IMR-90 (cell line): ENCODE measurements at regions not wholly inside any gene's neighbourhood (a gene's known extent, or its start where the extent isn't known, plus 50 kb on each side); places are given as distances from the start of the nearest gene placed in this dataset.

ENCODE experiments used
- ATAC-seq: fragments of 200-7000 bp; cut with Tn5 transposase; 2 replicates; pipeline ENCODE4 v1.9.1; 2020; ENCODE audit warnings: low read depth, mild to moderate bottlenecking, moderate library complexity
- BruUV-seq: library from RNA; stranded (reverse); fragments of 400-500 nt; replicated peaks from 2 replicates; lab custom pipeline; 2021; lab: Mats Ljungman, UMichigan
- CTCF ChIA-PET: fragments of 300-600 bp; formaldehyde crosslinking; extraction: SDS; loops from one replicate; lab custom pipeline; 2021; ENCODE audit warnings: antibody characterized with exemption; lab: Yijun Ruan, JAX
- POLR2A ChIA-PET: fragments of 300-600 bp; sonication (Branson Sonifier 250); formaldehyde crosslinking; loops from one replicate; lab custom pipeline; 2022; ENCODE audit warnings: antibody characterized with exemption; ENCODE audit not compliant: unreplicated experiment; lab: Charles Lee
- DNase-seq: peaks from one replicate; pipeline ENCODE4 v3.0.0; 2013
- H2AFZ ChIP-seq: replicated peaks from 2 replicates; pipeline ENCODE3; 2013; ENCODE audit warnings: low read length, mild to moderate bottlenecking; ENCODE audit not compliant: poor library complexity
- H2AK5ac ChIP-seq: 2 replicates; pipeline ENCODE4 v1.6.1; 2013; ENCODE audit warnings: low read depth, low read length, inconsistent platforms
- H2AK9ac ChIP-seq: replicated peaks from 2 replicates; pipeline ENCODE3; 2013; ENCODE audit warnings: mild to moderate bottlenecking, low read depth, low read length, moderate library complexity; ENCODE audit not compliant: poor library complexity
- H2BK120ac ChIP-seq: 2 replicates; pipeline ENCODE4 v1.6.1; 2013; ENCODE audit warnings: low read depth, low read length, inconsistent platforms
- H2BK15ac ChIP-seq: 3 replicates; pipeline ENCODE4 v1.6.1; 2013; ENCODE audit warnings: low read depth, low read length, inconsistent platforms
- H2BK20ac ChIP-seq: 2 replicates; pipeline ENCODE4 v1.6.1; 2013; ENCODE audit warnings: low read depth, mild to moderate bottlenecking, inconsistent platforms, low read length, moderate library complexity
- H2BK5ac ChIP-seq: 2 replicates; pipeline ENCODE4 v1.6.1; 2013; ENCODE audit warnings: mild to moderate bottlenecking, low read depth, low read length, inconsistent platforms; ENCODE audit not compliant: poor library complexity, severe bottlenecking
- H3K14ac ChIP-seq: replicated peaks from 2 replicates; pipeline ENCODE4 v1.6.1; 2013; ENCODE audit warnings: low read depth, low read length, inconsistent platforms
- H3K18ac ChIP-seq: 2 replicates; pipeline ENCODE4 v1.6.1; 2013; ENCODE audit warnings: low read depth, low read length, control low read depth
- H3K23ac ChIP-seq: 2 replicates; pipeline ENCODE4 v1.6.1; 2013; ENCODE audit warnings: low read depth, low read length, inconsistent platforms
- H3K27ac ChIP-seq: 2 replicates; pipeline ENCODE4 v1.5.1; 2013; ENCODE audit warnings: mild to moderate bottlenecking, control low read depth, low read length; ENCODE audit not compliant: insufficient read depth
- H3K27me3 ChIP-seq: 2 replicates; pipeline ENCODE4 v1.6.1; 2013; ENCODE audit warnings: low read length; ENCODE audit not compliant: control insufficient read depth, insufficient read depth
- H3K36me3 ChIP-seq: 2 replicates; pipeline ENCODE4 v1.6.1; 2013; ENCODE audit warnings: low read length, mixed read lengths; ENCODE audit not compliant: control insufficient read depth, insufficient read depth
- H3K4ac ChIP-seq: 2 replicates; pipeline ENCODE4 v1.6.1; 2013; ENCODE audit warnings: low read depth, low read length, inconsistent platforms
- H3K4me1 ChIP-seq: 2 replicates; pipeline ENCODE4 v1.6.1; 2013; ENCODE audit warnings: low read length, mixed read lengths; ENCODE audit not compliant: control insufficient read depth, insufficient read depth
- H3K4me2 ChIP-seq: 2 replicates; pipeline ENCODE4 v1.6.1; 2013; ENCODE audit warnings: low read depth, mild to moderate bottlenecking, control low read depth, low read length, moderate library complexity
- H3K4me3 ChIP-seq: 2 replicates; pipeline ENCODE4 v1.5.1; 2013; ENCODE audit warnings: low read depth, mild to moderate bottlenecking, control low read depth, low read length, moderate library complexity; ENCODE audit not compliant: insufficient read depth
- H3K56ac ChIP-seq: 2 replicates; pipeline ENCODE4 v1.6.1; 2013; ENCODE audit warnings: low read length, inconsistent platforms; ENCODE audit not compliant: insufficient read depth; ENCODE audit errors: extremely low read depth
- H3K79me1 ChIP-seq, 2 experiments: 2 replicates each; pipeline ENCODE4 v1.6.1; 2013; ENCODE audit warnings: low read length in 2 of 2, inconsistent platforms in 1 of 2, low read depth in 1 of 2
- H3K9ac ChIP-seq: 2 replicates; pipeline ENCODE4 v1.6.1; 2013; ENCODE audit warnings: low read depth, low read length, control low read depth
- H3K9me1 ChIP-seq: 2 replicates; pipeline ENCODE4 v1.6.1; 2013; ENCODE audit warnings: low read length, inconsistent platforms; ENCODE audit not compliant: insufficient read depth
- H3K9me3 ChIP-seq: 2 replicates; pipeline ENCODE4 v1.6.1; 2013; ENCODE audit warnings: low read length; ENCODE audit not compliant: control insufficient read depth, insufficient read depth
- H4K20me1 ChIP-seq: 2 replicates; pipeline ENCODE4 v1.6.1; 2013; ENCODE audit warnings: low read length, inconsistent platforms; ENCODE audit not compliant: insufficient read depth
- H4K5ac ChIP-seq: 2 replicates; pipeline ENCODE4 v1.6.1; 2013; ENCODE audit warnings: mild to moderate bottlenecking, low read depth, low read length, control low read depth
- H4K8ac ChIP-seq, 2 experiments: 2 replicates each; pipeline ENCODE4 v1.6.1; 2013; ENCODE audit warnings: low read depth in 2 of 2, low read length in 2 of 2, control low read depth in 1 of 2, inconsistent platforms in 1 of 2
- H4K91ac ChIP-seq: 2 replicates; pipeline ENCODE4 v1.6.1; 2013; ENCODE audit warnings: low read depth, low read length, inconsistent platforms; ENCODE audit not compliant: insufficient read depth
- BHLHE40 ChIP-seq: fragments of 150-350 bp; IDR thresholded peaks from 2 replicates; pipeline ENCODE4 v1.6.1; 2016; ENCODE audit warnings: mild to moderate bottlenecking, low read depth, low read length
- CEBPB ChIP-seq: IDR thresholded peaks from 2 replicates; pipeline ENCODE4 v1.6.1; 2012; ENCODE audit warnings: low read depth, low read length, improper control_type of control experiment
- CHD1 ChIP-seq: IDR thresholded peaks from 2 replicates; pipeline ENCODE4 v1.6.1; 2012; ENCODE audit warnings: low read depth, low read length, improper control_type of control experiment
- CTCF ChIP-seq: conservative IDR thresholded peaks from 2 replicates; pipeline ENCODE4 v1.5.1; 2012; ENCODE audit warnings: mild to moderate bottlenecking, low read depth, low read length, improper control_type of control experiment
- FOS ChIP-seq: fragments of 150-350 bp; IDR thresholded peaks from 2 replicates; pipeline ENCODE4 v1.6.1; 2016; ENCODE audit warnings: low read depth, low read length
- MAFK ChIP-seq: IDR thresholded peaks from 2 replicates; pipeline ENCODE4 v1.6.1; 2012; ENCODE audit warnings: low read depth, low read length, improper control_type of control experiment
- MAZ ChIP-seq: IDR thresholded peaks from 2 replicates; pipeline ENCODE4 v1.6.1; 2012; ENCODE audit warnings: low read depth, mild to moderate bottlenecking, low read length, improper control_type of control experiment, moderate library complexity, borderline replicate concordance
- MXI1 ChIP-seq: IDR thresholded peaks from 2 replicates; pipeline ENCODE4 v1.6.1; 2012; ENCODE audit warnings: low read depth, mild to moderate bottlenecking, low read length, moderate library complexity, borderline replicate concordance
- NFE2L2 ChIP-seq: fragments of 150-350 bp; IDR thresholded peaks from 2 replicates; pipeline ENCODE4 v1.6.1; 2016; ENCODE audit warnings: low read depth, mild to moderate bottlenecking, low read length
- POLR2A ChIP-seq: IDR thresholded peaks from 2 replicates; pipeline ENCODE4 v1.6.1; 2012; ENCODE audit warnings: mild to moderate bottlenecking, low read depth, low read length
- RAD21 ChIP-seq: IDR thresholded peaks from 2 replicates; pipeline ENCODE4 v1.6.1; 2012; ENCODE audit warnings: low read length, improper control_type of control experiment
- RCOR1 ChIP-seq: IDR thresholded peaks from 2 replicates; pipeline ENCODE4 v1.6.1; 2012; ENCODE audit warnings: mild to moderate bottlenecking, low read length, improper control_type of control experiment; ENCODE audit not compliant: insufficient replicate concordance
- RFX5 ChIP-seq: IDR thresholded peaks from 2 replicates; pipeline ENCODE4 v1.8.0; 2012; ENCODE audit warnings: low read depth, mild to moderate bottlenecking, low read length, moderate library complexity
- SMC3 ChIP-seq: fragments of 150-350 bp; IDR thresholded peaks from 2 replicates; pipeline ENCODE4 v1.6.1; 2016; ENCODE audit warnings: low read depth, mild to moderate bottlenecking, antibody characterized with exemption, low read length, moderate library complexity
- USF2 ChIP-seq: fragments of 150-350 bp; IDR thresholded peaks from 2 replicates; pipeline ENCODE4 v1.6.1; 2017; ENCODE audit warnings: mild to moderate bottlenecking, antibody characterized with exemption, low read length, low read depth
- WGBS, 2 experiments: methylation state at CpG; one replicate each; pipeline versions ENCODE4 v1.1.5 to v1.1.7; 2013; ENCODE audit warnings: missing lambda C conversion rate in 2 of 2; ENCODE audit not compliant: insufficient read length in 1 of 2; ENCODE audit errors: extremely low coverage in 2 of 2; 5-methylcytosine and 5-hydroxymethylcytosine counted together
- dilution Hi-C: fragments of 300-500 bp; cut with HindIII; formaldehyde crosslinking; loops from one replicate; pipeline ENCODE4 v1.14.3; 2018; ENCODE audit warnings: low sequenced_read_pairs; ENCODE audit not compliant: unreplicated experiment
- in situ Hi-C: fragments of 300-500 bp; cut with MboI; formaldehyde crosslinking; loops from 3 replicates; pipeline ENCODE4 v1.14.3; 2019; ENCODE audit warnings: low sequenced_read_pairs, inconsistent platforms, mixed read lengths
- intact Hi-C: fragments of 100-400 bp; cut with micrococcal nuclease; formaldehyde crosslinking; loops from 2 replicates; pipeline ENCODE4 v1.10.0; 2022
- TF ChIP-seq, protein P1 (sequence below): fragments of 150-350 bp; IDR thresholded peaks from 2 replicates; pipeline ENCODE4 v1.6.1; 2016; ENCODE audit warnings: low read depth, mild to moderate bottlenecking, low read length, moderate library complexity, borderline replicate concordance

DNA sequence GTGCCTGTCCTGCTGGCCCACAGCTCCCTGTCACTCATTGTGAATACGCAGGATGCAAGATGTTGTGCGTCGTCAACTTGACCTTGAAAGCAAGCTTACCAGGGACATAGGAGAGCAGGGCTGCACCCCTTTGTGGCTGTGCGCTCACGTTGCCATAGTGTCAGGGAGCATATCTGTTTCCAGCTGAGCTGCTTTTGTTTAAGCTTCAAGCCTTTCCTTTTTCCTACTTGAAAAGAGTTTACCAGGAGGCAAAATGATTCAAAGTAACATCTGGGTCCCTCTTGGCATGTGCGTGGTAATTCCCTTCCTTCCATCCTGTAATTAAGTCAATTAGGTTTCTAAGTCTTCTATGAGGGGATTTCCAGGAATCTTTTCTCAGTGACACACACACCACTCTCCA is 537.1 kb downstream of the AJAP1 start:
- Histone ChIP-seq H3K79me1 (no peaks in the 10 kb centered on the region), H3K9me1 (no peaks in the 10 kb centered on the region), H3K9ac (no peak overlapping the region), H4K8ac (no peak overlapping the region), H3K4ac (no peak overlapping the region), H3K9me3 (peaks cover 27% of the 10 kb centered on the region), H3K18ac (no peak overlapping the region), H2AK9ac (no peak overlapping the region), H2AFZ (no peak overlapping the region), H3K27ac (no peak overlapping the region), H2AK5ac (no peak overlapping the region), H4K5ac (no peak overlapping the region), H4K91ac (no peak overlapping the region), H2BK120ac (no peak overlapping the region), H3K23ac (no peak overlapping the region), H2BK5ac (no peak overlapping the region), H2BK15ac (no peak overlapping the region), H3K36me3 (no peaks in the 10 kb centered on the region), H3K56ac (no peak overlapping the region), H3K27me3 (no peaks in the 10 kb centered on the region), H3K4me2 (no peak overlapping the region), H2BK20ac (no peak overlapping the region), H3K14ac (no peak overlapping the region), H3K4me3 (no peak overlapping the region), H3K4me1 (no peaks in the 10 kb centered on the region), H4K20me1 (no peaks in the 10 kb centered on the region)
- POLR2A ChIA-PET, result no interaction called here
- no peak for ATAC-seq
- dilution Hi-C loops, result no loop called here
- 96% methylated on average over 3 of the region's 6 CpGs; no CpG with 5 or more reads in 1 of the 2 experiments for WGBS, 2 experiments
- no peak for DNase-seq
- in situ Hi-C loops, result no loop called here
- intact Hi-C loops, result no loop called here
- TF ChIP-seq SMC3 (no peak), POLR2A (no peak), MAZ (no peak), CHD1 (no peak), MXI1 (no peak), NFE2L2 (no peak), BHLHE40 (no peak), USF2 (no peak), FOS (no peak), CTCF (no peak), RFX5 (no peak), CEBPB (no peak), MAFK (no peak), RAD21 (no peak), RCOR1 (no peak)
- TF ChIP-seq, protein P1, sequence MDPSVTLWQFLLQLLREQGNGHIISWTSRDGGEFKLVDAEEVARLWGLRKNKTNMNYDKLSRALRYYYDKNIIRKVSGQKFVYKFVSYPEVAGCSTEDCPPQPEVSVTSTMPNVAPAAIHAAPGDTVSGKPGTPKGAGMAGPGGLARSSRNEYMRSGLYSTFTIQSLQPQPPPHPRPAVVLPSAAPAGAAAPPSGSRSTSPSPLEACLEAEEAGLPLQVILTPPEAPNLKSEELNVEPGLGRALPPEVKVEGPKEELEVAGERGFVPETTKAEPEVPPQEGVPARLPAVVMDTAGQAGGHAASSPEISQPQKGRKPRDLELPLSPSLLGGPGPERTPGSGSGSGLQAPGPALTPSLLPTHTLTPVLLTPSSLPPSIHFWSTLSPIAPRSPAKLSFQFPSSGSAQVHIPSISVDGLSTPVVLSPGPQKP, result no peak
- no TSS peak for BruUV-seq
- CTCF ChIA-PET, result no interaction called here
